ENCODE measurements at regions not wholly inside any gene's neighbourhood (a gene's known extent, or its start where the extent isn't known, plus 50 kb on each side); places are given as distances from the start of the nearest gene placed in this dataset.

DNA sequence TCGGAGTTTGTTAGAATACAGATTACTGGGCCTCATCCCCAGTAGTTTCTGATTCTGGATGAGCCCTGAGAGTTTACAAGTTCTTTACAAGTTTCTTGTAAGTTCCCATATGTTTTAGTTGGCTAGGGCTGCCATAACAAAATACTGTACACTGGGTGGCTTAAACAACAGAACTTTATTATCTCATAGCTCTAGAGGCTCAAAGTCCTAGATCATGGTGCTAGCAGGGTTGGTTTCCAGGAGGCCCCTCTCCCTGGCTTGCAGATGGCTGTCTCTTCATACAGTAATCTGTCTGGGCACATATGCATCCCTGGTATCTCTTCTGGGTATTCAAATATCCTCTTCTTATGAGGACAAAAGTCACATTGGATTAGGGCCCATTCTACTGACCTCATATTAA is 167.2 kb downstream of the KLF5 start:
- Histone ChIP-seq H3K4me1 (no peaks in the 10 kb centered on the region), H3K4me3 (no peak overlapping the region), H3K27ac (no peak overlapping the region), H3K36me3 (no peaks in the 10 kb centered on the region), H3K9me3 (no peaks in the 10 kb centered on the region), H3K27me3 (no peaks in the 10 kb centered on the region)
- TF ChIP-seq, protein P1, sequence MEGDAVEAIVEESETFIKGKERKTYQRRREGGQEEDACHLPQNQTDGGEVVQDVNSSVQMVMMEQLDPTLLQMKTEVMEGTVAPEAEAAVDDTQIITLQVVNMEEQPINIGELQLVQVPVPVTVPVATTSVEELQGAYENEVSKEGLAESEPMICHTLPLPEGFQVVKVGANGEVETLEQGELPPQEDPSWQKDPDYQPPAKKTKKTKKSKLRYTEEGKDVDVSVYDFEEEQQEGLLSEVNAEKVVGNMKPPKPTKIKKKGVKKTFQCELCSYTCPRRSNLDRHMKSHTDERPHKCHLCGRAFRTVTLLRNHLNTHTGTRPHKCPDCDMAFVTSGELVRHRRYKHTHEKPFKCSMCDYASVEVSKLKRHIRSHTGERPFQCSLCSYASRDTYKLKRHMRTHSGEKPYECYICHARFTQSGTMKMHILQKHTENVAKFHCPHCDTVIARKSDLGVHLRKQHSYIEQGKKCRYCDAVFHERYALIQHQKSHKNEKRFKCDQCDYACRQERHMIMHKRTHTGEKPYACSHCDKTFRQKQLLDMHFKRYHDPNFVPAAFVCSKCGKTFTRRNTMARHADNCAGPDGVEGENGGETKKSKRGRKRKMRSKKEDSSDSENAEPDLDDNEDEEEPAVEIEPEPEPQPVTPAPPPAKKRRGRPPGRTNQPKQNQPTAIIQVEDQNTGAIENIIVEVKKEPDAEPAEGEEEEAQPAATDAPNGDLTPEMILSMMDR (IDR thresholded peaks at IDR 0.05), result no peak
- intact Hi-C loops (cut with DNase I; ENCODE audit: low total_unique reads), result no loop called here
- DNase-seq, result no peak

DNA sequence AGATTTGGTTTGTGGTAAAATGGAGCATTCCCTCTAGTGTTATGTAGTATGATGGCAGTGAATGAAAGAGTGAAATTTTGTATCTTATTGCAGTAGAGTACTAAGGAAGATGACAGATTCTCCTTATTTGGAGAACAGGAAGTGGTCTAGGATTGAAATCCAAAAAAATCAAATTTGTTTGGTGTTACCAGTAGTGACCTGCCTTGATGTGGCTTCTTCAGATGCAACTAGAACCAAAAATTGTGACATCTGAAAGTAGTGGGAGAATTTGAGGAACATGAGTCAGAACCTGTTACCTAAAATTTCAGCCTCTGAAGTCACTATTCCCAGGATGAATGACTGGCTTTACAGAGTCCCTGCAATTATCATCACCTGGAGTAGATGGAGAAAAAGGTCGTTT is 165.9 kb downstream of the KLF5 start:
- DNase-seq, result no peak
- TF ChIP-seq, protein P1 (IDR thresholded peaks at IDR 0.05), result no peak
- no peaks in the 10 kb centered on the region for H3K36me3 ChIP-seq
- H3K4me3 ChIP-seq, result no peak overlapping the region
- no peaks in the 10 kb centered on the region for H3K4me1 ChIP-seq
- H3K9me3 ChIP-seq, result no peaks in the 10 kb centered on the region
- H3K27me3 ChIP-seq, result no peaks in the 10 kb centered on the region
- H3K27ac ChIP-seq, result no peak overlapping the region
- intact Hi-C loops (cut with DNase I; ENCODE audit: low total_unique reads), result no loop called here

DNA sequence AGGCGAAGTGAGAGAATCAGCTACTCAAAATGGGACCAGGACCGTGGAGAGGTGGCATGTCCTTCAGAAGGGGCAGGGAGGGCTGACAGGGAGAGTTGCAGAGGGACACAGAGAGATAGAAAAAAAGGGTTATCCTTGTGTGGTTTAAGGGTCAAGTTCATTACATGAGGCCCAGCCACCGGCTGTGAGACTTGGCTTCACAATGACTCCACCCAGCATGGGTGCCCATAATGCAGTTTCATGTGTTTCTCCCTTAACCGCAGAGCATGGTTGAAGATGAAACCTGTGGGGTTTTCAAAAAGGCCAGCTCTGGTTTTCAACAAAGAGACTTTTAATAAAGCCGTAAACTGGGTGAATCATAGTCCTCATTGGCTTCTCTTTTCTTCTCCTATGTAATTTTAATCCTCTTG is 164.6 kb downstream of the KLF5 start:
- H3K4me3 ChIP-seq, result no peak overlapping the region
- H3K4me1 ChIP-seq, result no peaks in the 10 kb centered on the region
- H3K9me3 ChIP-seq, result no peaks in the 10 kb centered on the region
- H3K36me3 ChIP-seq, result no peaks in the 10 kb centered on the region
- TF ChIP-seq, protein P1 (IDR thresholded peaks at IDR 0.05), result no peak
- H3K27me3 ChIP-seq, result no peaks in the 10 kb centered on the region
- intact Hi-C loops (cut with DNase I; ENCODE audit: low total_unique reads), result no loop called here
- no peak overlapping the region for H3K27ac ChIP-seq
- no peak for DNase-seq

DNA sequence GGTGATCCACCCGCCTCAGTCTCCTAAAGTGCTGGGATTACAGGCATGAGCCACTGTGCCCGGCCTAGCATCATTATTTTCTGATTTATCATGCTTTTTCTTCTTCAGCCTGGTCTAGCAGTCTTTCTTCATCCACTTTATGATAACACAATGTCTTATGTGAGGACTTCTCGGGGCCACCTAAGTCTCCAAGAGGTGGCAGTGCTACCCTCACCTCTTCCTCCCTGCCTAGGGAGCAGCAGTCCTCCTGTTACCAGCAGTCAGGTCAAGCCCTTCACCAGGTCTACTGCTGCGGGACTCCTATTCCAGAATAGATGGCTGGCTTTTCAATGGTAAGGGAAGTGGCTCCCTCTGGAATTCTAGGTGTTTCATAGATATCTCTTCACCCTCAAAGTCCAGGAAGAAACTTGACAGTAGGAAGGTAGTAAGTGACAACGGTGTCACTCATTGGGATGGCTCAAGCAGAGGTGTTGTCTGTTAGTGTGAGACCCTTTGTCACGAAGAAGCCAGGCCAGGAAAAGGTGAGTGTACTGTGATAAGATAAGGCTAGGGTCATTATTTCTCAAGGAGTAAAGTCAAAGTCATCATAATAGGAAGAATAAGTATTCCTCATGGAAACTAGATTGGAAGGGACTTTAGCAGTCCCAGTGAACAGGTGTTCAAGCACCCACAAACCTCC is 164.0 kb downstream of the KLF5 start:
- no peaks in the 10 kb centered on the region for H3K36me3 ChIP-seq
- no peak overlapping the region for H3K4me3 ChIP-seq
- TF ChIP-seq, protein P1 (IDR thresholded peaks at IDR 0.05), result no peak
- no peaks in the 10 kb centered on the region for H3K9me3 ChIP-seq
- intact Hi-C loops (cut with DNase I; ENCODE audit: low total_unique reads), result no loop called here
- no peak for DNase-seq
- H3K27me3 ChIP-seq, result no peaks in the 10 kb centered on the region
- no peak overlapping the region for H3K27ac ChIP-seq
- H3K4me1 ChIP-seq, result no peaks in the 10 kb centered on the region

DNA sequence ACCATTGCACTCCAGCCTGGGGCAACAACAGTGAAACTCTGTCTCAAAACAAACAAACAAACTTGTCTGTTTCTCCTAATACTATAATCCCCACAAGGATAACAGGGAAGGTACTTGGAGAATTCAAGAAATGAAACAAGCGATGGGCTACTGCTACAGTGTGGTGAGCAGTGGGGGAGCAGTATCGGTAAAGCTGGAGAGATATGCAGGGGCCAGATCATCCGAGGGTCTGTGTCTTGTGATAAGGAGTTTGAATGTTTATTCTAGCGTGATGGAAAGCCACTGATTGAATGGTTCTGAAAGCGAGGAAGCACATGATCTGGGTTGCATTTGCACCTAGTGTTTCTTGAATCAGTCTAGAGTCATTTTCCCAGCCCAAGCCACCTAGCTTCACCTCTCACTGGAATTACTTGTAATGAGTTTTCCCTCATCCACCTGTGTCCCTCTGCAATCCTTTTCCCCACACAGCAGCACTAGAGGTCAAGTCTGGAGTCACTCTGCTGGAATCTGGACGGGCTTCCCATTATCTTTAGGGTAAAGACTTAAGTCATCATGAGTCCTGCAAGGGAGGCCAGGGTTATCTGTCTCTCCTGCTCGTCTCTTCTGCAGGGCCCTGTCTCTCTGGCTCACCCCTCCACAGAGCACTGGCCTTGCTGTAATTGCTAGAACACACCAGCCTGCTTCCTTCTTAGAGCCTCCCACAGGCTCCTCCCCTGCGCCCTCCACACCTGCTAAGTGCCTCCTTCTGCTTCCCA is 162.3 kb downstream of the KLF5 start:
- H3K9me3 ChIP-seq, result no peaks in the 10 kb centered on the region
- intact Hi-C loops (cut with DNase I; ENCODE audit: low total_unique reads), result no loop called here
- peaks cover 0 to 8% (median 2%) of the 10 kb centered on the region in 4 donors for H3K4me1 ChIP-seq
- no peak for DNase-seq
- no peaks in the 10 kb centered on the region for H3K27me3 ChIP-seq
- no peak overlapping the region for H3K4me3 ChIP-seq
- no peaks in the 10 kb centered on the region for H3K36me3 ChIP-seq
- TF ChIP-seq, protein P1 (IDR thresholded peaks at IDR 0.05), result no peak
- no peak overlapping the region for H3K27ac ChIP-seq

All from tibial artery (tissue), 4 donors.